IPS DF 6.9 (cell line): ENCODE measurements at regions not wholly inside any gene's neighbourhood (a gene's known extent, or its start where the extent isn't known, plus 50 kb on each side); places are given as distances from the start of the nearest gene placed in this dataset.

Source experiments
- DNase-seq: peaks from one replicate; pipeline ENCODE4 v3.0.0-alpha.2; 2013; ENCODE audit warnings: low read depth, low spot score
- H3K27ac ChIP-seq: one replicate; pipeline ENCODE4 v1.5.1; 2013; ENCODE audit warnings: low read length, control low read depth
- H3K27me3 ChIP-seq: 2 replicates; pipeline ENCODE4 v1.6.1; 2013; ENCODE audit warnings: mild to moderate bottlenecking, low read length; ENCODE audit not compliant: control insufficient read depth, insufficient read depth
- H3K36me3 ChIP-seq: 2 replicates; pipeline ENCODE4 v1.6.1; 2013; ENCODE audit warnings: low read length; ENCODE audit not compliant: control insufficient read depth, insufficient read depth
- H3K4me1 ChIP-seq: 2 replicates; pipeline ENCODE4 v1.6.1; 2013; ENCODE audit warnings: low read length; ENCODE audit not compliant: control insufficient read depth, insufficient read depth
- H3K4me3 ChIP-seq: 2 replicates; pipeline ENCODE4 v1.5.1; 2013; ENCODE audit warnings: mild to moderate bottlenecking, low read length
- H3K9me3 ChIP-seq: 2 replicates; pipeline ENCODE4 v1.6.1; 2013; ENCODE audit warnings: low read length, inconsistent platforms; ENCODE audit not compliant: control insufficient read depth, insufficient read depth
- WGBS: extraction: QIAGEN DNeasy Blood & Tissue Kit; methylation state at CpG from one replicate; pipeline ENCODE4 v1.1.7; 2013; ENCODE audit warnings: mixed read lengths, missing lambda C conversion rate; ENCODE audit not compliant: insufficient read length, insufficient coverage; 5-methylcytosine and 5-hydroxymethylcytosine counted together

- WGBS: no CpG with 5 or more reads among the region's 1 CpG
- DNase-seq: no peak
- no peaks in the 10 kb centered on the region for H3K4me1 ChIP-seq
These were observed 465.9 kb downstream of the DMAC1 start for GRCh38 chr9:7333719-7334118.

GRCh38 chr9:7332780-7333179, 466.8 kb downstream of the DMAC1 start:
- no peaks in the 10 kb centered on the region for H3K9me3 ChIP-seq
- H3K27me3 ChIP-seq: no peaks in the 10 kb centered on the region
- H3K27ac ChIP-seq: no peak overlapping the region
- DNase-seq: no peak
- H3K4me3 ChIP-seq: no peak overlapping the region
- no peaks in the 10 kb centered on the region for H3K4me1 ChIP-seq
- H3K36me3 ChIP-seq: no peaks in the 10 kb centered on the region

More at GRCh38 chr9:7333719-7334118, 465.9 kb downstream of the DMAC1 start:
- H3K27me3 ChIP-seq: no peaks in the 10 kb centered on the region
- no peaks in the 10 kb centered on the region for H3K9me3 ChIP-seq
- no peak overlapping the region for H3K27ac ChIP-seq
- H3K4me3 ChIP-seq: no peak overlapping the region
- no peaks in the 10 kb centered on the region for H3K36me3 ChIP-seq

- DNase-seq: no peak
- Histone ChIP-seq H3K27ac (no peak overlapping the region), H3K36me3 (no peaks in the 10 kb centered on the region)
These were observed 471.1 kb downstream of the DMAC1 start for GRCh38 chr9:7328453-7328852.

GRCh38 chr9:7325995-7326394, 473.6 kb downstream of the DMAC1 start:
- H3K4me1 ChIP-seq: no peaks in the 10 kb centered on the region
- no peaks in the 10 kb centered on the region for H3K36me3 ChIP-seq
- no peak overlapping the region for H3K27ac ChIP-seq
- WGBS: no CpG with 5 or more reads among the region's 1 CpG
- no peaks in the 10 kb centered on the region for H3K9me3 ChIP-seq
- DNase-seq: no peak
- H3K27me3 ChIP-seq: no peaks in the 10 kb centered on the region
- H3K4me3 ChIP-seq: no peak overlapping the region

More at GRCh38 chr9:7328453-7328852, 471.1 kb downstream of the DMAC1 start:
- Histone ChIP-seq H3K4me3 (no peak overlapping the region), H3K27me3 (no peaks in the 10 kb centered on the region), H3K9me3 (no peaks in the 10 kb centered on the region), H3K4me1 (no peaks in the 10 kb centered on the region)

GRCh38 chr9:7324152-7324598, 475.4 kb downstream of the DMAC1 start:
- no peaks in the 10 kb centered on the region for H3K9me3 ChIP-seq
- DNase-seq: no peak
- no peak overlapping the region for H3K27ac ChIP-seq
- H3K4me3 ChIP-seq: no peak overlapping the region
- H3K36me3 ChIP-seq: no peaks in the 10 kb centered on the region
- no peaks in the 10 kb centered on the region for H3K27me3 ChIP-seq
- H3K4me1 ChIP-seq: no peaks in the 10 kb centered on the region
- WGBS: no CpG with 5 or more reads among the region's 3 CpGs

GRCh38 chr9:7320841-7321240, 478.7 kb downstream of the DMAC1 start:
- WGBS: no CpG with 5 or more reads among the region's 7 CpGs
- no peaks in the 10 kb centered on the region for H3K27me3 ChIP-seq
- H3K27ac ChIP-seq: no peak overlapping the region
- H3K36me3 ChIP-seq: no peaks in the 10 kb centered on the region
- H3K4me3 ChIP-seq: no peak overlapping the region
- no peak for DNase-seq
- no peaks in the 10 kb centered on the region for H3K9me3 ChIP-seq
- H3K4me1 ChIP-seq: no peaks in the 10 kb centered on the region

- WGBS: no CpG with 5 or more reads among the region's 7 CpGs
- Histone ChIP-seq H3K36me3 (no peaks in the 10 kb centered on the region), H3K4me1 (no peaks in the 10 kb centered on the region), H3K9me3 (no peaks in the 10 kb centered on the region), H3K4me3 (no peak overlapping the region), H3K27me3 (no peaks in the 10 kb centered on the region), H3K27ac (no peak overlapping the region)
- no peak for DNase-seq
These were observed 479.4 kb downstream of the DMAC1 start for GRCh38 chr9:7320139-7320538.

GRCh38 chr9:7318920-7319319, 480.7 kb downstream of the DMAC1 start:
- H3K27ac ChIP-seq: no peak overlapping the region
- H3K27me3 ChIP-seq: no peaks in the 10 kb centered on the region
- H3K36me3 ChIP-seq: no peaks in the 10 kb centered on the region
- no peak overlapping the region for H3K4me3 ChIP-seq
- no peaks in the 10 kb centered on the region for H3K4me1 ChIP-seq
- no CpG with 5 or more reads among the region's 2 CpGs for WGBS
- no peaks in the 10 kb centered on the region for H3K9me3 ChIP-seq
- DNase-seq: no peak

- Histone ChIP-seq H3K9me3 (no peaks in the 10 kb centered on the region), H3K36me3 (no peaks in the 10 kb centered on the region), H3K4me3 (no peak overlapping the region), H3K27ac (no peak overlapping the region), H3K27me3 (no peaks in the 10 kb centered on the region), H3K4me1 (no peaks in the 10 kb centered on the region)
- DNase-seq: no peak
- no CpG with 5 or more reads among the region's 4 CpGs for WGBS
These were observed 482.6 kb downstream of the DMAC1 start for GRCh38 chr9:7316967-7317366.

- Histone ChIP-seq H3K4me3 (no peak overlapping the region), H3K9me3 (no peaks in the 10 kb centered on the region), H3K27me3 (no peaks in the 10 kb centered on the region), H3K27ac (no peak overlapping the region), H3K4me1 (no peaks in the 10 kb centered on the region), H3K36me3 (no peaks in the 10 kb centered on the region)
- WGBS: no CpG with 5 or more reads among the region's 3 CpGs
- DNase-seq: no peak
These were observed 483.3 kb downstream of the DMAC1 start for GRCh38 chr9:7316166-7316795.

- no peak overlapping the region for H3K4me3 ChIP-seq
- no peaks in the 10 kb centered on the region for H3K9me3 ChIP-seq
- H3K4me1 ChIP-seq: no peaks in the 10 kb centered on the region
- no peaks in the 10 kb centered on the region for H3K36me3 ChIP-seq
- H3K27me3 ChIP-seq: no peaks in the 10 kb centered on the region
- DNase-seq: no peak
- H3K27ac ChIP-seq: no peak overlapping the region
- WGBS: no CpG with 5 or more reads among the region's 3 CpGs
These were observed 483.8 kb downstream of the DMAC1 start for GRCh38 chr9:7315746-7316145.
